Thyroid gland (tissue), 4 donors: ENCODE measurements at regions not wholly inside any gene's neighbourhood (a gene's known extent, or its start where the extent isn't known, plus 50 kb on each side); places are given as distances from the start of the nearest gene placed in this dataset.

Source experiments
- CTCF ChIP-seq, 6 experiments: fragments of 200-600 bp in 3 of 6; fragments of 450-650 bp in 3 of 6; sonication (generic) in 3 of 6; IDR thresholded peaks; one replicate each; pipeline ENCODE4 v1.5.1; 2016 to 2019; ENCODE audit warnings: antibody characterized with exemption in 6 of 6, mild to moderate bottlenecking in 2 of 6, inconsistent platforms in 1 of 6, moderate library complexity in 1 of 6
- POLR2A ChIP-seq, 2 donors: fragments of 450-650 bp; IDR thresholded peaks; one replicate each; pipeline ENCODE4 v1.6.1; 2017; ENCODE audit warnings: antibody characterized with exemption in 2 of 2, mild to moderate bottlenecking in 2 of 2, moderate library complexity in 1 of 2

- TF ChIP-seq CTCF (IDR thresholded peaks at IDR 0.05) (no peak), POLR2A (IDR thresholded peaks at IDR 0.05) (no peak)
These were observed 1476.7 kb downstream of the UQCRFS1 start for GRCh38 chr19:27736225-27736624.
